ENCODE measurements at regions not wholly inside any gene's neighbourhood (a gene's known extent, or its start where the extent isn't known, plus 50 kb on each side); places are given as distances from the start of the nearest gene placed in this dataset.

GRCh38 chr1:174072581-174072980 lies 50.4 kb upstream of the RC3H1 start:
- H2AFZ ChIP-seq (ENCODE audit: insufficient read depth, low read length, poor library complexity) = no peak overlapping the region
- H4K12ac ChIP-seq (ENCODE audit: low read depth, low read length) = no peak overlapping the region
- H3K9me3 ChIP-seq (ENCODE audit: insufficient read depth, low read depth, low read length) = no peaks in the 10 kb centered on the region
- H3K4me2 ChIP-seq (ENCODE audit: low read length) = no peak overlapping the region
- H3K9ac ChIP-seq (ENCODE audit: low read length) = no peak overlapping the region
- no peak overlapping the region for H3K14ac ChIP-seq (ENCODE audit: low read length)
- H3K4ac ChIP-seq (ENCODE audit: low read depth, low read length) = no peak overlapping the region
- H3K23ac ChIP-seq (ENCODE audit: low read length) = no peak overlapping the region
- H3K18ac ChIP-seq (ENCODE audit: low read length) = no peak overlapping the region
- no peak for DNase-seq
- no peaks in the 10 kb centered on the region for H3K79me2 ChIP-seq (ENCODE audit: control insufficient read depth, insufficient read depth, low read length, poor library complexity)
- H2BK12ac ChIP-seq (ENCODE audit: low read length) = no peak overlapping the region
- no peak overlapping the region for H3K27ac ChIP-seq (ENCODE audit: low read depth, low read length)
- no peak overlapping the region for H3K4me3 ChIP-seq (ENCODE audit: low read depth, low read length)
- H2BK5ac ChIP-seq (ENCODE audit: low read depth, low read length, poor library complexity) = no peak overlapping the region
- no peak overlapping the region for H4K91ac ChIP-seq (ENCODE audit: low read depth, low read length)
- H3K79me1 ChIP-seq (ENCODE audit: low read length) = no peaks in the 10 kb centered on the region
- no peaks in the 10 kb centered on the region for H3K36me3 ChIP-seq (ENCODE audit: control insufficient read depth in 1 of 2, insufficient read depth in 2 of 2, low read length in 2 of 2)
- no CpG with 5 or more reads among the region's 3 CpGs for WGBS (ENCODE audit: extremely low coverage, insufficient coverage, insufficient read length)
- H3K4me1 ChIP-seq (ENCODE audit: control insufficient read depth in 1 of 2, insufficient read depth in 2 of 2, low read length in 2 of 2) = no peaks in the 10 kb centered on the region
- H4K8ac ChIP-seq (ENCODE audit: low read depth, low read length) = no peak overlapping the region
- no peaks in the 10 kb centered on the region for H3K27me3 ChIP-seq (ENCODE audit: insufficient read depth, low read length)
- H2AK5ac ChIP-seq (ENCODE audit: low read length) = no peak overlapping the region
- H2BK120ac ChIP-seq (ENCODE audit: insufficient read depth, low read length, poor library complexity) = no peak overlapping the region
